Brain microvascular endothelial cell (primary cell): ENCODE measurements at regions not wholly inside any gene's neighbourhood (a gene's known extent, or its start where the extent isn't known, plus 50 kb on each side); places are given as distances from the start of the nearest gene placed in this dataset.

Experiments used
- DNase-seq: peaks from one replicate; pipeline ENCODE4 v3.0.0-alpha.2; 2020
- H3K27ac ChIP-seq: fragments of 250-450 bp; sonication (Bioruptor Pico); 2 replicates; pipeline ENCODE4 v1.5.1; 2020; ENCODE audit warnings: mild to moderate bottlenecking, moderate library complexity
- H3K27me3 ChIP-seq: fragments of 250-450 bp; sonication (Bioruptor Pico); replicated peaks from 2 replicates; pipeline ENCODE4 v1.5.1; 2020; ENCODE audit warnings: mild to moderate bottlenecking
- H3K36me3 ChIP-seq: fragments of 250-450 bp; sonication (Bioruptor Pico); replicated peaks from 2 replicates; pipeline ENCODE4 v1.5.1; 2020; ENCODE audit warnings: mild to moderate bottlenecking
- H3K4me3 ChIP-seq: 2 replicates; pipeline ENCODE4 v1.5.1; 2011; ENCODE audit warnings: low read depth, mild to moderate bottlenecking, control low read depth, low read length, moderate library complexity
- CTCF ChIP-seq: IDR thresholded peaks from 2 replicates; pipeline ENCODE4 v1.5.1; 2011; ENCODE audit warnings: low read depth, mild to moderate bottlenecking, moderate library complexity, low read length, control low read depth, inconsistent platforms; ENCODE audit errors: missing control alignments
- in situ Hi-C: cut with HindIII; loops from 2 replicates; pipeline ENCODE4 v1.10.0; 2017; ENCODE audit warnings: low sequenced_read_pairs, low pct_ligation_motif_present

DNA sequence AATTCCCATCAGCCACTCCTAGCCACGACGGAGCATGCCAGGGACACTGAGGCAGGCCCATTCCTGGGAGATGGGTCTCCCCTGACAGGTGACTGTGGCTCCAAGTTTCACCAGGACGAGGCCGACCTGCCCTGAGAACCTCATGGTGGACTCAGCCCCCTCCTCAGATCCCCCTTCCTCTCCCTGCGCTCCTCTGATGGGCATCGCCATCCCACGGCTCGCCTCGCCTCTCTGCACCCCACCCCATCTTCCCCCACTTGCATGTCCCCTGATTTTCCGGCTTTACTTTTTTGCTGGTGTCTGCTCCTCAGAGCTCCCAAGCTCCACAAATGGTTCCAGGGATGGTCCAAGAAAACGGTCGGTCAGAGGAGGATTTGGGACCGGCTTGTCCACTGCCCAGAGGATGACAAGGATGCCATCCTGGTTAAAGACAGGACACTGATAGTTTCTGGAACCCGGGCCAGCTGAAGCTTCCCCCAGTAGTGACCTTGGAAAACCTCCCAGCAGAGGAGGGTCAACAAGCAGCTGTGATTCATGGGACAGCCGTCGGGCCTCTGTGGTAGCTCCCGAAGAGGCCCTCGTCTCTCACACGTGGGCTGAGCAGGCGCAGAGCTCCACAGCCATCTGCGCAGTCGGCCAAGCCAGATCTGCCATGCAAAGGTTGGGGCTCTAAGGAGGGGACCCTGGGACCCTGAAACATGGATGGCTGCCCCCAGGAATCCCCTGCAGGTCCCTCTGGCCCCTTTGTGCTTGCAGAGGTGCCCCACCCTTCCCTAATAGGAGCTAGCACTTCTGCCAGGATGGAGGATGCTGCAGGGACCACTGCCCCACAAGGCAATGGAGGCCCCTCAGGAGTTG is 87.8 kb upstream of the SLC66A3 start:
- Histone ChIP-seq H3K27ac (no peak overlapping the region), H3K4me3 (no peak overlapping the region), H3K27me3 (peaks cover 4% of the 10 kb centered on the region), H3K36me3 (no peaks in the 10 kb centered on the region)
- no peak for TF ChIP-seq CTCF
- DNase-seq, result no peak
- in situ Hi-C loops, result no loop called here

- Histone ChIP-seq H3K27ac (no peak overlapping the region), H3K27me3 (peaks cover 4% of the 10 kb centered on the region), H3K4me3 (no peak overlapping the region), H3K36me3 (no peaks in the 10 kb centered on the region)
- no peak for DNase-seq
- TF ChIP-seq CTCF, result no peak
- in situ Hi-C loops, result no loop called here
Measured at GRCh38 chr2:11068079-11068741, 87.1 kb upstream of the SLC66A3 start.

DNA sequence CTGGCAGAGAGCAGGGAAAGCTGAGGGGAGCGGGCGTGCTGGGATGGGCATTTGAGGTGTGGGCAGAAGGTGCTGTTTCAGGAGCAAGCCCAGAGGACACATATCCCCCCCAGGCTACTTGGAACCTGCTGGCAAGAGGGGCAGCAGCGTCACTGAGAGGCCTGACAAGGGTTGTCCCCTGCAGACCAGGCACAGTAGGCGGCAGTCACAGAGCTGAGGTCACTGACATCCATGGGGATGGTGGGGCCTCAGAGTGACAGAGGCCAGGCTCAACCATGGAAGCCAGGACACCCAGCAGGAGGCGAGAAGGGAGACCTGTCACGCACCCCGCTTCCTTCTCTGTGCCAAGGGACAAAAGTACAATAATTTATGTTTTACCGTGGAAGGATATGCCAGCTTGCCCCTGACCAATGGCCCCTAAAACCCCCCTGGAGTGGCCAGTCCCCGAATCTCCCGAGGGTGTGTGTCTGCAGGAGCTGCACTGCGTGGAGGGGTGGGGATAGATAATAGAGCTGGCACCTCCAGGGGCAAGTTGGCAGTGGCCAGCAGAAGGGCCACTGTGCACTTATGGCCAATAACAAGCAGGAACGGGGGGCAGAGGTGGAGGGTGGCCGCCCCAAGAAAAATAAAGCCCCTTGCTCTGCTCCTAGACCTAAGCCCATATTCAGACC is 86.3 kb upstream of the SLC66A3 start:
- no peak for TF ChIP-seq CTCF

DNA sequence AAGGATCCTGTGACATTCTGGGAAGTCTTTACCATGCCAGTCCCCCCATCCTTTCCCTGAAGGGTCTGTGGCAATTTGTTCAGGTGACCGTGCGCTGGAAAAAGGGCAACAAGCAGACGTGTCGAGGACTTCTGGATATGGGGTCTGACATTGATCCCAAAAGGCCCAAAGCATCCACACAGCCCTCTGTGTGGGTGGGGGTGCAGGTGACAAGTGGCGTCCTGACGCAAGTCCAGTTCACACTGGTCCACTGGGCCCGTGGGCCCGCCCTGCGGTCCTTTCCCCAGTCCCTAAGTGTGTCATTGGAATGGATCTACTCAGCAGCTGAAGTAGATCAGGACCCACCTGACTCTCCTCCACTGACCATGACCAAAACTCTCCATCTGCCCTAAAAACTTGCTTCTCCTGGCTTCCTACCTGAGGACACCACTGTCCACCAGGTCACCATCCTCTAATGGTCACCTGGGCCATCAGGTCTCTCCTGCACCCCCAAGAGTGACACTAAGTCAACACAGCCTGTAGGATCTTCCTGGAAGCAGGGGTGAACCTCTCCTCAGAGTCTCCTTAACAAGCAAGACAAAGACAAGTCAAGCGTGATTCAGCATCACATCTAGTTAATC is 85.6 kb upstream of the SLC66A3 start:
- in situ Hi-C loops, result no loop called here
- no peak for TF ChIP-seq CTCF
- no peak overlapping the region for H3K4me3 ChIP-seq
- peaks cover 4% of the 10 kb centered on the region for H3K27me3 ChIP-seq
- no peak overlapping the region for H3K27ac ChIP-seq
- no peak for DNase-seq
- no peaks in the 10 kb centered on the region for H3K36me3 ChIP-seq

More for the DNA sequence above, 86.3 kb upstream of the SLC66A3 start:
- Histone ChIP-seq H3K27me3 (peaks cover 4% of the 10 kb centered on the region), H3K36me3 (no peaks in the 10 kb centered on the region), H3K27ac (no peak overlapping the region), H3K4me3 (no peak overlapping the region)
- no peak for DNase-seq
- in situ Hi-C loops, result no loop called here

- H3K27ac ChIP-seq, result no peak overlapping the region
- H3K27me3 ChIP-seq, result peaks cover under 1% of the 10 kb centered on the region
- no peak for TF ChIP-seq CTCF
- H3K36me3 ChIP-seq, result no peaks in the 10 kb centered on the region
- no peak overlapping the region for H3K4me3 ChIP-seq
- in situ Hi-C loops, result no loop called here
- DNase-seq, result peak; percentile 18
Measured at GRCh38 chr2:11071211-11071610, 84.1 kb upstream of the SLC66A3 start.
